ENCODE measurements at regions not wholly inside any gene's neighbourhood (a gene's known extent, or its start where the extent isn't known, plus 50 kb on each side); places are given as distances from the start of the nearest gene placed in this dataset.

DNA sequence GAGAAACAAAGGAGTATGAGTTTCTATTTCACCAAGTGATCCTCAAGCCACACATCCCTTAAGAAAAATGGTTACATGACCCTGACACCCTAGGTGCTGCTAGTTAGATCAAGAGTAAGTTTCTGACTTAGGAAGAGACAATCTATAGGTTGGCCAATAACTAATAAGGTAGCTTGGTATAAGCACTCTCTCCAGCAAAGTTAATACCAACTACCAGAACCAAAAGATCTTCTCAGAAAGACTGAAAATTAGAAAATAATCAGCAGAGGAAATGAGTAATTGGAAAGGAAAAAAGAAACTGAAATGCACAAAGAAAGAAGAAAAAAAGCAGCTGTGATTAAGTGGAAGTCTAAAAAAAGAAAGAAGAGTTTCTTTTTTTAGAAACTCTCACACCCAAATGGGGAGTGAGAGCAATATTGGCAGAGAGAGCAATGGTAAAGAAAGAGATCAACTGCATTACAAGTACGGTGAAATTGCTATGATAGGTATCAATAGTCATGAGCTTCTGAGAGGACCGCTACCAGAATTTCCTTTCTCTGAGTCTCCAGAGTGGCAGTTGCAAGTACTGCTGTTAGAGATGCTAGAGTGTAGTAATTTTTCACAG is 195.5 kb downstream of the TMEM167A start:
- no peak overlapping the region for H2AK5ac ChIP-seq (ENCODE audit: low read depth, low read length)
- H3K27me3 ChIP-seq (replicated peaks in 1 of 4; ENCODE audit: control insufficient read depth in 3 of 4, extremely low read depth in 1 of 4, insufficient read depth in 3 of 4, low read length in 3 of 4) = no peaks in the 10 kb centered on the region
- no peak overlapping the region for H2AFZ ChIP-seq (ENCODE audit: low read length)
- H3K79me1 ChIP-seq (ENCODE audit: low read depth, low read length) = no peaks in the 10 kb centered on the region
- no peak overlapping the region for H3K23ac ChIP-seq (ENCODE audit: insufficient read length)
- H2BK15ac ChIP-seq (ENCODE audit: low read length) = no peak overlapping the region
- no peaks in the 10 kb centered on the region for H3K23me2 ChIP-seq (ENCODE audit: low read depth, low read length)
- no peak overlapping the region for H2BK5ac ChIP-seq (ENCODE audit: low read depth, low read length)
- H3K79me2 ChIP-seq (ENCODE audit: control insufficient read depth in 1 of 2, insufficient read depth in 2 of 2, low read length in 2 of 2) = no peaks in the 10 kb centered on the region
- H4K91ac ChIP-seq (replicated peaks; ENCODE audit: insufficient read length, low read length) = no peak overlapping the region
- no peak overlapping the region for H3K18ac ChIP-seq (ENCODE audit: extremely low read depth, low read length)
- POLR2A ChIA-PET (ENCODE audit: partially characterized antibody) = no interaction called here
- no peak overlapping the region for H2BK12ac ChIP-seq (ENCODE audit: low read depth, low read length)
- H3K56ac ChIP-seq (replicated peaks; ENCODE audit: insufficient read length, low read depth, low read length) = no peak overlapping the region
- H3K4me2 ChIP-seq (ENCODE audit: insufficient read depth in 1 of 2, low read depth in 2 of 2, low read length in 2 of 2) = no peak overlapping the region
- H2BK120ac ChIP-seq (replicated peaks; ENCODE audit: low read depth, low read length) = no peak overlapping the region
- no peak overlapping the region for H3K9ac ChIP-seq (replicated peaks in 1 of 4; ENCODE audit: extremely low read depth in 1 of 4, low read depth in 3 of 4, low read length in 3 of 4)
- no peak overlapping the region for H3K4me3 ChIP-seq (ENCODE audit: extremely low read depth in 1 of 4, insufficient read depth in 2 of 4, low read depth in 3 of 4, low read length in 4 of 4)
- no peak overlapping the region for H4K8ac ChIP-seq (ENCODE audit: extremely low read depth, insufficient read depth, low read length)
- H4K5ac ChIP-seq (ENCODE audit: insufficient read length, low read depth, low read length) = no peak overlapping the region
- no peaks in the 10 kb centered on the region for H4K20me1 ChIP-seq (replicated peaks in 1 of 2; ENCODE audit: control insufficient read depth in 1 of 2, insufficient read depth in 2 of 2, low read length in 2 of 2)
- no peaks in the 10 kb centered on the region; a peak in 1 of 8 replicates for H3K36me3 ChIP-seq (ENCODE audit: control insufficient read depth in 2 of 4, insufficient read depth in 4 of 4, low read length in 3 of 4)
- 94% methylated on average over 2 of the region's 2 CpGs; no CpG with 5 or more reads in 1 of the 2 experiments for WGBS, 2 experiments (ENCODE audit: extremely low coverage in 1 of 2, insufficient coverage in 1 of 2, insufficient read length in 1 of 2, insufficient replicate concordance in 2 of 2, low coverage in 1 of 2, low lambda C conversion rate in 2 of 2, missing lambda C conversion rate in 1 of 2)
- FAIRE-seq (no peak), DNase-seq (ENCODE audit: low read depth in 1 of 2, low spot score in 2 of 2) (no peak)
- no peak overlapping the region for H2BK20ac ChIP-seq (ENCODE audit: low read length)
- CTCF ChIA-PET (ENCODE audit: partially characterized antibody) = interaction anchor here (0.6 kb wide), 2 partner anchors 41 to 466 kb away, joined by 3 to 4 read pairs; no protein-coding TSS in a partner anchor
- H3K9me3 ChIP-seq (ENCODE audit: insufficient read depth in 2 of 2, low read depth in 1 of 2, low read length in 1 of 2) = no peaks in the 10 kb centered on the region; a peak in 2 of 4 replicates
- peaks cover 0 to 8% (median 3%) of the 10 kb centered on the region in 4 experiments; a peak in 3 of 7 replicates for H3K4me1 ChIP-seq (replicated peaks in 1 of 4; ENCODE audit: control insufficient read depth in 3 of 4, insufficient read depth in 4 of 4, low read length in 3 of 4)
- no peak overlapping the region for H3K14ac ChIP-seq (ENCODE audit: insufficient read length)
- H3K27ac ChIP-seq (ENCODE audit: low read depth, low read length) = no peak overlapping the region
- H3K4ac ChIP-seq (replicated peaks; ENCODE audit: insufficient read length, low read depth, low read length) = no peak overlapping the region
- TF ChIP-seq EGR1 (IDR thresholded peaks at IDR 0.05; ENCODE audit: borderline replicate concordance, low read depth, low read length) (no peak), SRF (IDR thresholded peaks at IDR 0.05; ENCODE audit: low read depth, low read length) (no peak), RAD21 (IDR thresholded peaks at IDR 0.05 in 1 of 2, conservative IDR thresholded peaks at IDR 0.05 in 1 of 2; ENCODE audit: low read depth in 2 of 2, low read length in 2 of 2) (no peak), NANOG (IDR thresholded peaks at IDR 0.05; ENCODE audit: insufficient read depth, low read depth, low read length, poor library complexity, severe bottlenecking) (no peak), KDM5A (IDR thresholded peaks at IDR 0.05; ENCODE audit: low read length) (no peak), YY1 (IDR thresholded peaks at IDR 0.05; ENCODE audit: low read depth, low read length) (no peak)
- TF ChIP-seq, protein P1, sequence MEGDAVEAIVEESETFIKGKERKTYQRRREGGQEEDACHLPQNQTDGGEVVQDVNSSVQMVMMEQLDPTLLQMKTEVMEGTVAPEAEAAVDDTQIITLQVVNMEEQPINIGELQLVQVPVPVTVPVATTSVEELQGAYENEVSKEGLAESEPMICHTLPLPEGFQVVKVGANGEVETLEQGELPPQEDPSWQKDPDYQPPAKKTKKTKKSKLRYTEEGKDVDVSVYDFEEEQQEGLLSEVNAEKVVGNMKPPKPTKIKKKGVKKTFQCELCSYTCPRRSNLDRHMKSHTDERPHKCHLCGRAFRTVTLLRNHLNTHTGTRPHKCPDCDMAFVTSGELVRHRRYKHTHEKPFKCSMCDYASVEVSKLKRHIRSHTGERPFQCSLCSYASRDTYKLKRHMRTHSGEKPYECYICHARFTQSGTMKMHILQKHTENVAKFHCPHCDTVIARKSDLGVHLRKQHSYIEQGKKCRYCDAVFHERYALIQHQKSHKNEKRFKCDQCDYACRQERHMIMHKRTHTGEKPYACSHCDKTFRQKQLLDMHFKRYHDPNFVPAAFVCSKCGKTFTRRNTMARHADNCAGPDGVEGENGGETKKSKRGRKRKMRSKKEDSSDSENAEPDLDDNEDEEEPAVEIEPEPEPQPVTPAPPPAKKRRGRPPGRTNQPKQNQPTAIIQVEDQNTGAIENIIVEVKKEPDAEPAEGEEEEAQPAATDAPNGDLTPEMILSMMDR (IDR thresholded peaks at IDR 0.05; ENCODE audit: control extremely low read depth in 1 of 3, insufficient read depth in 1 of 3, low read depth in 1 of 3, low read length in 3 of 3) = no peak
- TF ChIP-seq, protein P2, sequence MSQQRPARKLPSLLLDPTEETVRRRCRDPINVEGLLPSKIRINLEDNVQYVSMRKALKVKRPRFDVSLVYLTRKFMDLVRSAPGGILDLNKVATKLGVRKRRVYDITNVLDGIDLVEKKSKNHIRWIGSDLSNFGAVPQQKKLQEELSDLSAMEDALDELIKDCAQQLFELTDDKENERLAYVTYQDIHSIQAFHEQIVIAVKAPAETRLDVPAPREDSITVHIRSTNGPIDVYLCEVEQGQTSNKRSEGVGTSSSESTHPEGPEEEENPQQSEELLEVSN (IDR thresholded peaks at IDR 0.05) = no peak
- TF ChIP-seq, protein P3, sequence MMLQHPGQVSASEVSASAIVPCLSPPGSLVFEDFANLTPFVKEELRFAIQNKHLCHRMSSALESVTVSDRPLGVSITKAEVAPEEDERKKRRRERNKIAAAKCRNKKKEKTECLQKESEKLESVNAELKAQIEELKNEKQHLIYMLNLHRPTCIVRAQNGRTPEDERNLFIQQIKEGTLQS (IDR thresholded peaks at IDR 0.05; ENCODE audit: insufficient read depth, low read depth, low read length) = no peak

Data from H1 (cell line).